Body of pancreas (tissue), 4 donors: ENCODE measurements at regions not wholly inside any gene's neighbourhood (a gene's known extent, or its start where the extent isn't known, plus 50 kb on each side); places are given as distances from the start of the nearest gene placed in this dataset.
A peak's percentile ranks its signal among the peaks of the same experiment; 100 is the strongest.

Experiments
- ATAC-seq: fragments of 150-250 bp; one replicate; pipeline ENCODE4 v1.9.1; 2016
- DNase-seq, 4 donors: peaks; one replicate each; pipeline ENCODE4 v3.0.0-alpha.2; 2019
- H3K27ac ChIP-seq, 4 donors: fragments of 200-600 bp; sonication (generic); 1 replicate in 3 of 4; 2 replicates in 1 of 4; pipeline versions ENCODE4 v1.5.1 to v1.6.1; 2016 to 2019; ENCODE audit warnings: mild to moderate bottlenecking in 1 of 4, mixed read lengths in 1 of 4, moderate library complexity in 1 of 4
- H3K27me3 ChIP-seq, 2 donors: fragments of 200-600 bp; sonication (generic); one replicate each; pipeline ENCODE4 v1.6.0; 2016; ENCODE audit warnings: mild to moderate bottlenecking in 1 of 2
- H3K36me3 ChIP-seq, 2 donors: fragments of 200-600 bp; sonication (generic); replicated peaks in 1 of 2; 2 replicates each; pipeline ENCODE4 v1.5.1; 2016; ENCODE audit warnings: low read depth in 2 of 2; ENCODE audit not compliant: insufficient read depth in 1 of 2
- H3K4me1 ChIP-seq: fragments of 200-600 bp; sonication (generic); one replicate; pipeline ENCODE4 v1.6.0; 2016
- H3K4me3 ChIP-seq, 2 donors: fragments of 200-600 bp; sonication (generic); 1 replicate in 1 of 2; 2 replicates in 1 of 2; pipeline ENCODE4 v1.5.1; 2016 to 2019
- H3K9me3 ChIP-seq, 3 donors: fragments of 200-600 bp; sonication (generic); 1 replicate in 2 of 3; 2 replicates in 1 of 3; pipeline ENCODE4 v1.5.1; 2016
- POLR2A ChIP-seq, 3 donors: fragments of 450-650 bp; IDR thresholded peaks; one replicate each; pipeline ENCODE4 v1.6.1; 2016; ENCODE audit warnings: antibody characterized with exemption in 3 of 3, mild to moderate bottlenecking in 2 of 3
- WGBS, 2 donors: methylation state at CpG; one replicate each; pipeline ENCODE4 v1.1.5; 2017; 5-methylcytosine and 5-hydroxymethylcytosine counted together
- intact Hi-C: fragments of 100-400 bp; cut with DNase I; formaldehyde crosslinking; loops from one replicate; pipeline ENCODE4 v1.15.1; 2023
- TF ChIP-seq, protein P1 (sequence below), 7 experiments: fragments of 450-650 bp in 4 of 7; fragments of 200-600 bp in 3 of 7; sonication (generic) in 3 of 7; IDR thresholded peaks; one replicate each; pipeline ENCODE4 v1.5.1; 2016 to 2019; ENCODE audit warnings: antibody characterized with exemption in 7 of 7

DNA sequence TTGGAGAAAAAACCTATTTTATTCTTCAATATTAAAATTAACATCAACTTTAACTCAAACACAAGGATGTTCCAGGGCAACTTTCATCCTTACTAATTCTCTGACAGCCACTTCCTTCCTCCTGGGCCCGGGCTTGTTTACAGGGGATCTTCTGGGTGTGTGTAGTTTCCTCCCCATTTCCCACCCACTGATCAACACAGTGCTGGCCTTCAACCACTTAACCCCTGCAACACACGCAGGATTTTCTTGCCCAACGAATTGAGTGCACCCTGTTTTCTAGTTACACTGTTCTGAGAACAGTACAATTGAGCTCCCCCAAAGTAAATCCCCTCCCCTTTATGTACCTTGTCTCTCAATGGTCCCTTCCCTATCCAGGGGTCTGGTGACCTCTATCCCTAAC, 83.1 kb upstream of the RANBP3L start:
- Histone ChIP-seq H3K27me3 (no peaks in the 10 kb centered on the region), H3K27ac (no peak overlapping the region), H3K36me3 (no peaks in the 10 kb centered on the region), H3K9me3 (no peaks in the 10 kb centered on the region), H3K4me3 (no peak overlapping the region), H3K4me1 (no peaks in the 10 kb centered on the region)
- intact Hi-C loops = no loop called here
- no peak for TF ChIP-seq POLR2A (IDR thresholded peaks at IDR 0.05)
- TF ChIP-seq, protein P1, sequence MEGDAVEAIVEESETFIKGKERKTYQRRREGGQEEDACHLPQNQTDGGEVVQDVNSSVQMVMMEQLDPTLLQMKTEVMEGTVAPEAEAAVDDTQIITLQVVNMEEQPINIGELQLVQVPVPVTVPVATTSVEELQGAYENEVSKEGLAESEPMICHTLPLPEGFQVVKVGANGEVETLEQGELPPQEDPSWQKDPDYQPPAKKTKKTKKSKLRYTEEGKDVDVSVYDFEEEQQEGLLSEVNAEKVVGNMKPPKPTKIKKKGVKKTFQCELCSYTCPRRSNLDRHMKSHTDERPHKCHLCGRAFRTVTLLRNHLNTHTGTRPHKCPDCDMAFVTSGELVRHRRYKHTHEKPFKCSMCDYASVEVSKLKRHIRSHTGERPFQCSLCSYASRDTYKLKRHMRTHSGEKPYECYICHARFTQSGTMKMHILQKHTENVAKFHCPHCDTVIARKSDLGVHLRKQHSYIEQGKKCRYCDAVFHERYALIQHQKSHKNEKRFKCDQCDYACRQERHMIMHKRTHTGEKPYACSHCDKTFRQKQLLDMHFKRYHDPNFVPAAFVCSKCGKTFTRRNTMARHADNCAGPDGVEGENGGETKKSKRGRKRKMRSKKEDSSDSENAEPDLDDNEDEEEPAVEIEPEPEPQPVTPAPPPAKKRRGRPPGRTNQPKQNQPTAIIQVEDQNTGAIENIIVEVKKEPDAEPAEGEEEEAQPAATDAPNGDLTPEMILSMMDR (IDR thresholded peaks at IDR 0.05) = no peak
- DNase-seq = no peak
- 34 to 37% methylated on average over 3 of the region's 3 CpGs for WGBS, 2 donors
- ATAC-seq = no peak

DNA sequence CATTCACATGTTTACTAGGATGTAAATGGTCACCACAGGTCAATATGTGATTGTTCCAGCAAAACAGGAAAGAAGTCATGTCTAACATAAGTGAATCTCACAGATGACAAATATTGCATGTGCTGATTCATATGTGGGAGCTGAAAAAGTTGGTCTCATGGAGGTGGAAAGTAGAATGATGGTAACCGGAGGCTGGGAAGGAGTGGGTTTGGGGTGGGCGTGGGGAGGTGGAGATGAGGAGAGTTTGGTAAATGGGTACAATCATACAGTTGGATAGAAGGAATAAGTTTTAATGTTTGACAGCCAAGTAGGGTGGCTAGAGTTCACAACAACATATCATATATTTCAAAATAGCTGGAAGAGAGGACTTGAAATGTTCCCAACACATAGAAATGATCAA, 83.8 kb upstream of the RANBP3L start:
- H3K36me3 ChIP-seq = no peaks in the 10 kb centered on the region
- intact Hi-C loops = no loop called here
- no peaks in the 10 kb centered on the region for H3K27me3 ChIP-seq
- H3K9me3 ChIP-seq = no peaks in the 10 kb centered on the region
- no peak overlapping the region for H3K27ac ChIP-seq
- no peak overlapping the region for H3K4me3 ChIP-seq
- ATAC-seq = no peak
- 90 to 98% methylated on average over 2 of the region's 2 CpGs for WGBS, 2 donors
- H3K4me1 ChIP-seq = no peaks in the 10 kb centered on the region
- TF ChIP-seq, protein P1 (IDR thresholded peaks at IDR 0.05) = no peak
- TF ChIP-seq POLR2A (IDR thresholded peaks at IDR 0.05) = no peak
- no peak for DNase-seq

DNA sequence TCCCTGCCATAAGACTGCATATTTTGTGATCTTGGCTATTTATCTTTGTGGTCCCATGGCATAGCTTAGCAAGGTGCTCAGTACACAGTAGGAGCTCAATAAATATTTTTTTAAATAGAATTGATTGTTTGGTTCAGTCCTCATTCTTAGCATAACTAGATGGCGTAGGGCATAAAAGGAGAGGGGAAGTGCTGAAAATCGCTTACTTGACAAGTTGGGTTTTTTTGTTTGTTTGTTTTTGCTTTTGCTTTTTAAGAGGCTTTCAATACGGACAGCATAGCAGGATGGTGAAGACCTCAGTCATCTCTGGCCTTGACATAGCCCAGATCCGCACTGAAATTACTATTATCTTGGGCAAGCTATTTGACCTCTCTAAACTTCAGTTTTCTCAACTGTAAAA, 86.6 kb upstream of the RANBP3L start:
- Histone ChIP-seq H3K27me3 (no peaks in the 10 kb centered on the region), H3K36me3 (no peaks in the 10 kb centered on the region), H3K27ac (no peak overlapping the region), H3K4me1 (no peaks in the 10 kb centered on the region), H3K4me3 (no peak overlapping the region), H3K9me3 (no peaks in the 10 kb centered on the region)
- WGBS, 2 donors = 82% methylated on average over 4 of the region's 4 CpGs
- intact Hi-C loops = no loop called here
- DNase-seq = no peak
- ATAC-seq = no peak
- TF ChIP-seq, protein P1 (IDR thresholded peaks at IDR 0.05) = no peak
- TF ChIP-seq POLR2A (IDR thresholded peaks at IDR 0.05) = no peak

DNA sequence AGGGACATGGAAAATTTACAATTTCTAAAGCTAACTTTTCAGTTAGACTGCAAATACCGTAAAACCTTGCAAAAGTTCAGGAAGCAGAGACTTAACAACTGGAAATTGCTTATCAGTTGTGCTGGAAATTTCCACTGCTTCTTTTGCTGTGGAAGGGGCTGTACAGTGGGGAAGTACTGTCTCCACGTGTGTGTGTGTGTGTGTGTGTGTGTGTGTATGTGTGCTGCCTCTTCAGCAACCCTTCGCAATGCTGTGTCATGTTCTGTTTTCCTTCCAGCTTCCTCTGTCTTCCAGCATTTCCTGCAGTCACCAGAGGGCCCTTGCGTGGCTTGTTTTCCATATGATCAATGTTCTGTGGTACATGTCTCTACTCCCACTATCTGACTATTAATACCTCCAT, 87.5 kb upstream of the RANBP3L start:
- no peaks in the 10 kb centered on the region for H3K4me1 ChIP-seq
- no peaks in the 10 kb centered on the region for H3K9me3 ChIP-seq
- DNase-seq (peak in 1 of 4 donors; percentile 40), ATAC-seq (no peak)
- TF ChIP-seq, protein P1 (IDR thresholded peaks at IDR 0.05) = no peak
- TF ChIP-seq POLR2A (IDR thresholded peaks at IDR 0.05) = no peak
- no peak overlapping the region for H3K4me3 ChIP-seq
- 55 to 65% methylated on average over 4 of the region's 4 CpGs for WGBS, 2 donors
- no peak overlapping the region for H3K27ac ChIP-seq
- intact Hi-C loops = no loop called here
- no peaks in the 10 kb centered on the region for H3K36me3 ChIP-seq
- no peaks in the 10 kb centered on the region for H3K27me3 ChIP-seq

DNA sequence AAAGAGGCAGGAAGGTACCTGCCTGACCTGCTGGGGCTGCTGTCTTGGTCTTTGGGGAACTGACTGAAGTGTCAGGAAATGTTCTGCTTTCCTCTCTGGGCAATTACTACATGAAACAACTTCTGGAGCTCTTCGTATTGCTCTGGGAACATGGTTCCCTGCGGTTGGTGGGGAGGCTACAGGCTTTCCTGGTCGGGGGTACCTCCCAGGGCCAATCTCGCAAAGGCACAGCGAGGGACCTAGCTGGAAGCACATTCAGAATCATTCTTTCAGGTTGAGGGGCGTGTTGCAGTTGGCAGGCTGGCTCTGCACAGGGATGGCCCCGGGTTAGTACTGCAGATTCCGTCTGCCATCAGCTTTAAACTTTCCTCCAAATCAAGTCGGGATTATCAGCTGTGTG, 88.9 kb upstream of the RANBP3L start:
- intact Hi-C loops = no loop called here
- no peak overlapping the region for H3K4me3 ChIP-seq
- no peak for TF ChIP-seq POLR2A (IDR thresholded peaks at IDR 0.05)
- TF ChIP-seq, protein P1 (IDR thresholded peaks at IDR 0.05) = no peak
- WGBS, 2 donors = 69 to 70% methylated on average over 9 of the region's 9 CpGs
- ATAC-seq (no peak), DNase-seq (no peak)
- H3K4me1 ChIP-seq = no peaks in the 10 kb centered on the region
- no peaks in the 10 kb centered on the region for H3K9me3 ChIP-seq
- H3K27me3 ChIP-seq = no peaks in the 10 kb centered on the region
- no peak overlapping the region for H3K27ac ChIP-seq
- no peaks in the 10 kb centered on the region for H3K36me3 ChIP-seq
